DND-41 (cell line): ENCODE measurements at regions not wholly inside any gene's neighbourhood (a gene's known extent, or its start where the extent isn't known, plus 50 kb on each side); places are given as distances from the start of the nearest gene placed in this dataset.

Source experiments
- CTCF ChIP-seq: IDR thresholded peaks from 2 replicates; pipeline ENCODE4 v1.5.1; 2012; ENCODE audit warnings: borderline replicate concordance, low read length, moderate library complexity, mild to moderate bottlenecking; ENCODE audit not compliant: poor library complexity, severe bottlenecking; ENCODE audit errors: extremely low read depth
- EZH2 ChIP-seq: IDR thresholded peaks from 3 replicates; pipeline ENCODE4 v1.6.1; 2012; ENCODE audit warnings: borderline replicate concordance, low read depth, mild to moderate bottlenecking, moderate library complexity, low read length, inconsistent platforms; ENCODE audit not compliant: severe bottlenecking

DNA sequence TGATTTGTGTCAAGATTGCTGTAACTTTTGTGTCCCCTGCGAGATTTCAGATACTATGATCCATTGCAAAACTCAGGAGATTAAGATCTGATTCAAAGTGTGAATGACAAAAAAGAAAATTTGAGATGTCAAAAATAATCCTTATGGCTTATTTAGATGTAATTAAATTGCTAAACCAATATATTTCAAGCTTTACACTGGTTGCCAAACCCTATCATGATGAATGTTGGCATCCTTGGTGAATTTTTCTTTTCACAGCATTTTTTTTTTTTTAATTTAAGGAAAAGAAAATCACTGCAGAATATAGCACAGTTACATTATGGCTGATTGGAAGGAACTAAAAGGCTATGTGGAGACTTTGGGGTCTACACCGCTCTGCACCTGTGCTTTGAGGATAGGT is 133.5 kb upstream of the PITRM1 start:
- TF ChIP-seq CTCF: no peak
- TF ChIP-seq EZH2: no peak
